NCI-H1694 treated with DMSO at 0.1 percent for 48 hours (cell line): ENCODE measurements at regions not wholly inside any gene's neighbourhood (a gene's known extent, or its start where the extent isn't known, plus 50 kb on each side); places are given as distances from the start of the nearest gene placed in this dataset.

Source experiments
- DNase-seq: peaks from one replicate; lab custom pipeline; 2025; lab: John Stamatoyannopoulos, UW

GRCh38 chr14:84520711-84521338 lies 1009.1 kb upstream of the FLRT2 start:
- DNase-seq, result no peak

GRCh38 chr14:84523746-84524145 lies 1006.2 kb upstream of the FLRT2 start:
- no peak for DNase-seq

- DNase-seq, result peak; percentile 23
These were observed 1002.2 kb upstream of the FLRT2 start for GRCh38 chr14:84527706-84528105.

- no peak for DNase-seq
These were observed 997.9 kb upstream of the FLRT2 start for GRCh38 chr14:84532016-84532415.

DNA sequence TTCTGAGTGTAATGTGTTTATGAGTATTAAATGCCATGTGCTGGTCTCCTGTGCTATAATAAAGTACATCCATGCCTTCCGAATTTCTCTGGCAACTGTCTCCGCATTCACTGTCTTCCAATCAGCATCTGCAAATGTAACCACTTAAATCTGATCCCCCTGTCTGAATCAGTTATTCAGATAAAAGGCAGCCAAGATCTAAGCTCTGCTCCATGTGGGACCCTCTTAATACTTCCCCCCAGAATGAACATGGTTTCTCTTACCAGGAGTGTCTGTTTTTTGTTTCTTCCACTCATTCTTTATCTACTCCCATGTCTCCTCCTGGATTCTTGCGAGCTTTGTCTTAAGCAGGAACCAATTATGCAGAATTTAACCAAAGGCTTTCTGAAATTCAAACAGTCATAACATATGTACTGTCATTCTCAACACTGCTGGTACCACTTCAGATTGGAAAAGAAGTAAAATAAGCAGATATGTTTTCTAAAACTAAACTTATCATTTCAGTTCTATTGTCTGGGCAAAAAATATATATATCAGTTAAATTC lies 996.7 kb upstream of the FLRT2 start:
- no peak for DNase-seq

GRCh38 chr14:84533791-84534190 lies 996.2 kb upstream of the FLRT2 start:
- DNase-seq, result no peak

GRCh38 chr14:84535484-84535883 lies 994.5 kb upstream of the FLRT2 start:
- DNase-seq, result no peak

DNA sequence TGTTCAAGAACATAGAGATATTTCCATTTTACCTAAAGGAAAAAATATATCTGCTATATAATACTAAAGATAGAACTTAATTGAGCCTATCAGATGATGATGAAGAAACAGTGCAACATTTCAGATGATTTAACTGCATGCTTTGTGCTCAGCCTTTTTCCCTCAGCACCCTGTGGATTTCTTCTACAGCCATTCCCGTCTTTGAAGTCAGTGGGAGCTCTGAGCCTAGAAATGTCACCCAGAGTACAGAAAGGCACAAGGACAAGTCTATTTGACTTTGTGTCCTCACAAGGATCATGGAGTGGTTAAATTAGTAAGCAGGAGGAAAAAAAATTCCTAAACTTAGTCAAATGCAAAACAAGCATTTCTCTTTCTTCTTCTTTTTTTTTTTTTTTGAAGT lies 994.0 kb upstream of the FLRT2 start:
- no peak for DNase-seq

DNA sequence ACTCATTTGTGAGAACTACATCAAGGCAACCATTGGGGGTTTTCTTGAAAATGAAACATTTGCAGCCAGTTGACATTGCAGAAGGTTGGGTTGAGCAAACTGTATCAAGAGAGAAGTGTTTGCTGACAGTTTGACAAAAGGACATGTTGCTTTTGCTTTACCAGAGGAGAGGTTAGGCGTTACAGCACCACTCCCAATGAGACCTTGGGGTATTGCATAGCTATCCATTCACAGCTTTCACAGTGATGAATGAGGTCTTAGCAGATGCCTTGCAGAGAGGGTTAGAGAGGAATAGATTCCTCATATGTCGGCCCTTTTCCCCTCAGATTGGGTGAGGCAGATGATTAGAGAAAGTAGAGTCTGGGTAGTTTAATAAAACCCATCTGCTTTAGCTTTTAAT lies 988.9 kb upstream of the FLRT2 start:
- no peak for DNase-seq

- DNase-seq, result no peak
These were observed 986.1 kb upstream of the FLRT2 start for GRCh38 chr14:84543859-84544258.

DNA sequence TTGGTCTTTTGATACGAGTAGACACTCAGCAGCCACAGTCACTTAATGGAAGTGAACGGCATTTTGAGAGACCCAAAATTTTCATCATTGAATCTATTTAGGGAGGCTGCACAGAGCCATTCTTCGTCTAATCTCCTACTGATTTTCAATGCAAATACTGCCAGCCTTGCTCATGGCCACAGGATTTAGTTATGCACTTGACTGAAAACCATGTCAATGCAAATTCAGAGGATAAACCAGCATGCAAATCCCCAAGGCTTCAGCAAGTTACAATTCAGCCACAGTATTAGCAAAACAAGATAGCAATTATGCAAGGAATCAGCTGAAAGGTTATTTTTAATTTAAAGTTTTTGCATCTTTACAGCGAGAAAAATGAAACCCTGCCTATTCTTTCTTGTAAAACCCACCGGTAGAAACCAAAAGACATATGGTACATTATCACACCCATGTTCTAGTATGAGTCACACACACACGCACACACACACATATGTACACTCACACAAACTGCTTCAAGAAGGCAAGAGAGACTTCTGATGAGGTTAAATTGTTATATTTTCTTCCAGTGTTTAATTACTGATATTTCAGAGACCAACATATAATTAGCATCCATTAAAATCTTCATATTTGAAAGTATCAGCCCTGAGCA lies 985.3 kb upstream of the FLRT2 start:
- no peak for DNase-seq

DNA sequence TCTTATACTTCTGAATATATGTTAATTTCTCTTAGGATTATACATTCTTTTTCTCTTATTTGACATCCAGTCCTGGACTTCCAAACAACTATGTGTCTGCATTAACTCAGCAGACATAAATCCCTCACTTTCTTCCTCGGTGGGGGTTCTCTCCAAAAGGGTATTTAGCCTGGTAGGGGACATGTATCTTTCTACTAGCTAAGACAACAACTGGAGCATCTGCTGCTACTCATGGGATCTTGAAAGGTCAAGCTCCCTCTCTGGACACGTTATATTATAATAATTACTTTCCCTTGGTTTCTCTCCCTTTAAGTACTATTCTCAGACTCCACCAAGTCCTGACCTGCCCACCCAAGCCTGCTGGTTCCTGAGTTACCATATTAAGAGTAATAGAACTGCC lies 983.7 kb upstream of the FLRT2 start:
- DNase-seq, result no peak

GRCh38 chr14:84554136-84554535 lies 975.8 kb upstream of the FLRT2 start:
- DNase-seq, result no peak

GRCh38 chr14:84555493-84555892 lies 974.5 kb upstream of the FLRT2 start:
- no peak for DNase-seq

GRCh38 chr14:84566109-84566508 lies 963.8 kb upstream of the FLRT2 start:
- no peak for DNase-seq

DNA sequence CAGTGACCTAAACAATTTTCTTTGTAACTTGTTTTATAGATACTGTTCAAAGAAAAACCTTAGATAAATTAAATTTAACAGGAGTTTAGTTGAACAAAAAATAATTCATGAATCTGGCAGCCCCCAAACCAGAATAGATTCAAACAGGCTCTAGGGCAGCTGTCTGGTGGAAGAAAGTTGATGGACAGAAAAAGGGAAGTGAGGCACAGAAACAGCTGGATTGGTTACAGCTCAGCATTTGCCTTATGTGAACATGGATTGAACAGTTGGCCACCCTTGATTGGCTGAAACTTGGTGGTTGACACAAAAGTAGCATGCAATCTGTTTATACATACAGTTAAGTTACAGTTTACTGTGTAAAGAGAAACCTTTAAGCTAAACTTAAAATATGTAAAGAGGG lies 954.3 kb upstream of the FLRT2 start:
- no peak for DNase-seq

GRCh38 chr14:84579292-84579691 lies 950.7 kb upstream of the FLRT2 start:
- no peak for DNase-seq

DNA sequence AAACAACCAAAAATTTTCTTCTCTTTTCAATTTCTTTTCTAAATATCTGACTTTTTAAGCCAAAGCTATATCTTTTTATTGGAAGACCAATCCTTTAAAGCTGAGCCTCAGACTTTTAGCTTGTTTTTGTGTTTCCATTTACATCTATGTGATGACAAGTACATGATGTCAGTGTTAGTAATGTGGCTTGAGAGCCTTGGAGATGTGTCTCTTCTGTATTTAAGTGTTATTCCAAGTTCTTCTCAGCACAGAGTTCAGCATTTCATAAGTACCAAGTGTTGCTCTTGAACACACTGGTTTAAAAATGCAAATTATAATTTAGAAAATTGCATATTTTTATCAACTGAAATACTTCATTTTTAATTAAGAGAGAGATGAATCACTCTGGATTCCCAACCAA lies 948.9 kb upstream of the FLRT2 start:
- no peak for DNase-seq

GRCh38 chr14:84584511-84584910 lies 945.4 kb upstream of the FLRT2 start:
- DNase-seq, result no peak

GRCh38 chr14:84591827-84592445 lies 938.0 kb upstream of the FLRT2 start:
- DNase-seq, result no peak

GRCh38 chr14:84592770-84593169 lies 937.2 kb upstream of the FLRT2 start:
- no peak for DNase-seq

DNA sequence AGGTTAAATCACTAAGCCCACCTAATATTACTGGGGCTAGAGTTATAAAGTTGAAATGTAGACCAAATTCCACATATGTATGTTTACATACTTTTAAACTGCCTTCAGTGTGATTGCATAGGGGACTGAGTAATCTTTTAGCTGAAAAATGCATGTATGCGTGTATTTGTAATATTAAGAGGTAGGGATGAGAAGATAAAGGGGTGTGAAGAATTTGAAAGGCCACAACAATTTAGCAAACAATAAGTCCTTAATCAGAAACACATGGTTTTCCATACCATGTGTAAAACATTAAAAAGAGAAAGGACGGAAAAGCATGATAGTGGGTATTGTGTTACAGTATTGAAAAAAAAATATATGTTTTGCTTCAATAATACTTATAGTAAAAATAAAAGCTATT lies 919.9 kb upstream of the FLRT2 start:
- DNase-seq, result no peak

DNA sequence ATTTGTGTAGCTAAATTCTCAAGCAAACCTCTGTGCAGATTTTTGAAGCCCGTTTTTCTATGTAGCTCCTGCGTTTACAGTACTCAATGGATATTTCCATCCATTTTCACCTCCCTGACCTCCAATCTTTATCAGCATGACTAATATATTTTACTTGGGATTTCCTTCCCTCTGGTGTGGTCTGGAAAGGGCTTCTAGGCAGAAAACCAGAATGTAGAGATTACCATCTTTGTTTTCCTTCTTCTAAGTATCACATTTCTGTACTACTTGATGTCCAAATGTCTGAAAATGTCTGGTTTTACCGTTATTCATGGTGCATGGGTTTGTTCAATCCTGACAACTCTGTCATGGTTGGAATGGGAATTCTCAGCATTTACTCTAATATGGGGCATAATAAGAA lies 907.6 kb upstream of the FLRT2 start:
- no peak for DNase-seq
